ENCODE measurements at regions not wholly inside any gene's neighbourhood (a gene's known extent, or its start where the extent isn't known, plus 50 kb on each side); places are given as distances from the start of the nearest gene placed in this dataset.
"Not testable (repeated sequence)": the region's sequence is repeated elsewhere in the genome, so short reads cannot be mapped to it uniquely, and the experiment has no call there.

DNA sequence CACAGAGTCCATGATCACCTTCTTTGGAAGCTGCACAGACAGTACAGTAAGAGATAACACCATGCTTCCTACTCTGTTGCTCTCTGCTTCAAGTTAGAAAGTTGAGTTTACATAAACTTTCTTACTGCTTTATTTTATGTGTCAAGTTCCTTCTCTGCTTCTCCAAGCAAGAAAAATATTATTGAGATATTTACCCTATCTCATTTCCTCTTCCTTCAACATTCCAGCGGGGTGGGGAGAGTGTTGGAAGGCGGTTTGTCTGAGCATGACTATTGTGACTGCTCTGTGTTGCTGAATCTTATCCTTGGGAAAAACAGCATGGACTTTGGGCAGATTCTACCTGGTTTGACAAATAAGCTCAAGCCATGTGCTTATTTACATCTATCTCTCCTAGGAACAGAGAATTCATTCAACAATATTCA, 66.9 kb upstream of the EPB41L4A start:
- H3K4me1 ChIP-seq = no peaks in the 10 kb centered on the region
- H3K27me3 ChIP-seq = no peaks in the 10 kb centered on the region
- no peak for TF ChIP-seq CTCF (IDR thresholded peaks at IDR 0.05)
- no peaks in the 10 kb centered on the region for H3K9me3 ChIP-seq
- DNase-seq (ENCODE audit: low spot score) = no peak
- no peaks in the 10 kb centered on the region for H3K36me3 ChIP-seq
- H3K4me3 ChIP-seq = no peak overlapping the region
- H3K27ac ChIP-seq = no peak overlapping the region

GRCh38 chr5:112491257-112491656, 72.2 kb upstream of the EPB41L4A start:
- no peak for DNase-seq (ENCODE audit: low spot score)
- no peaks in the 10 kb centered on the region for H3K27me3 ChIP-seq
- no peak overlapping the region for H3K27ac ChIP-seq
- H3K4me3 ChIP-seq = no peak overlapping the region
- no peaks in the 10 kb centered on the region for H3K9me3 ChIP-seq
- no peaks in the 10 kb centered on the region for H3K36me3 ChIP-seq
- peak in 1 of 2 donors; percentile 44 for TF ChIP-seq CTCF (IDR thresholded peaks at IDR 0.05)
- no peaks in the 10 kb centered on the region for H3K4me1 ChIP-seq

GRCh38 chr5:112492291-112492690, 73.2 kb upstream of the EPB41L4A start:
- Histone ChIP-seq H3K9me3 (no peaks in the 10 kb centered on the region), H3K27ac (no peak overlapping the region), H3K4me1 (no peaks in the 10 kb centered on the region), H3K27me3 (no peaks in the 10 kb centered on the region), H3K4me3 (no peak overlapping the region), H3K36me3 (no peaks in the 10 kb centered on the region)
- peak; percentile 70 for DNase-seq (ENCODE audit: low spot score)
- TF ChIP-seq CTCF (IDR thresholded peaks at IDR 0.05) = peak in 1 of 2 donors; percentile 75

DNA sequence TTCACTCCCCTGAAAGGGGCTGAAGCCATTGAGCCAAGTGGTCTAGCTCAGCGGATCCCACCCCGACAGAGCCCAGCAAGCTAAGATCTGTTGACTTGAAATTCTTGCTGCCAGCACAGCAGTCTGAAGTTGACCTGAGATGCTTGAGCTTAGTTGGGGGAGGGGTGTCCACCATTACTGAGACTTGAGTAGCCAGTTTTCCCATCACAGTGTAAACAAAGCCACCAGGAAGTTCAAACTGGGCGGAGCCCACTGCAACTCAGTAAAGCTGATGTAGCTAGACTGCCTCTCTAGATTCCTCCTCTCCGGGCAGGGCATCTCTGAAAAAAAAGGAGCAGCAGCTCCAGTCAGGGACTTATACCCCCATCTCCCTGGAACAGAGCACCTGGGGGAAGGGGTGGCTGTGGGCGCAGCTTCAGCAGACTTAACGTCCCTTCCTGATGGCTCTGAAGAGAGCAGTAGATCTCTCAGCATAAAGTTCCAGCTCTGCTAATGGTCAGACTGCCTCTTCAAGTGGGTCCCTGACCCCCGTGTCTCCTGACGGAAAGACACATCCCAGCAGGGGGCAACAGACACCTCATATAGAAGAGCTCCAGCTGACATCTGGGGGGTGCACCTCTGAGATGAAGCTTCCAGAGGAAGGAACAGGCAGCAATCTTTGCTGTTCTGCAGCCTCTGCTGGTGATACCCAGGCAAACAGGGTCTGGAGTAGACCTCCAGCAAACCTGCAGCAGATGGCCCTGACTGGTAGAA, 84.8 kb upstream of the EPB41L4A start:
- not testable (repeated sequence) for H3K9me3 ChIP-seq; H3K4me3 ChIP-seq; DNase-seq (ENCODE audit: low spot score); H3K4me1 ChIP-seq; H3K27me3 ChIP-seq; H3K36me3 ChIP-seq; H3K27ac ChIP-seq

GRCh38 chr5:112509097-112509496, 90.0 kb upstream of the EPB41L4A start:
- not testable (repeated sequence) for H3K27me3 ChIP-seq; H3K27ac ChIP-seq; H3K36me3 ChIP-seq; H3K9me3 ChIP-seq; H3K4me1 ChIP-seq; DNase-seq (ENCODE audit: low spot score); H3K4me3 ChIP-seq

DNA sequence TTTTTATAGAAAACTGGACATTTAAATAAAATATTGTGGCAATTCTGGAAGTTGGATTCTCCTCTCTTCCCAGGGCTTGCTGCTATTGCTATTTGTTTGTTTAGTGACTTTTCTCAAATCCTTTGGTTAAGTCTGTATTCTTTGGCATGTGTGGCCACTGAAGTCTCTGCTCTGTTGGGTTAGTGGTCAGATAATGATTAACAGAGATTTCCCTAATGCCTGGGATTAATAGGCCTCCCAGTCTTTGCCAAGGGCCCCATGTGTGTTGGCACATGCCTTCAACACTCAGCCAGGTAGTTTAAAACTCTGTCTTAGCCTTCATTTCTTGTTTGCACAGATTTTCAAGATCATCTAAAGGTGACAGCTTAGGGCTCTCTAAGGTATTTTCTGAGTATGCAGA, 92.8 kb upstream of the EPB41L4A start:
- Histone ChIP-seq H3K4me1 (no peaks in the 10 kb centered on the region), H3K27me3 (no peaks in the 10 kb centered on the region), H3K36me3 (no peaks in the 10 kb centered on the region), H3K4me3 (no peak overlapping the region), H3K27ac (no peak overlapping the region), H3K9me3 (peaks cover 0 to 9% of the 10 kb centered on the region in 2 donors)
- TF ChIP-seq CTCF (IDR thresholded peaks at IDR 0.05) = no peak
- no peak for DNase-seq (ENCODE audit: low spot score)

- no peak overlapping the region for H3K27ac ChIP-seq
- no peak overlapping the region for H3K4me3 ChIP-seq
- TF ChIP-seq CTCF (IDR thresholded peaks at IDR 0.05) = no peak
- no peaks in the 10 kb centered on the region for H3K36me3 ChIP-seq
- H3K4me1 ChIP-seq = no peaks in the 10 kb centered on the region
- peaks cover 0 to 9% of the 10 kb centered on the region in 2 donors for H3K9me3 ChIP-seq
- no peak for DNase-seq (ENCODE audit: low spot score)
- no peaks in the 10 kb centered on the region for H3K27me3 ChIP-seq
Observed at GRCh38 chr5:112512901-112513300, 93.8 kb upstream of the EPB41L4A start.
